ENCODE measurements at regions not wholly inside any gene's neighbourhood (a gene's known extent, or its start where the extent isn't known, plus 50 kb on each side); places are given as distances from the start of the nearest gene placed in this dataset.
"Not testable (repeated sequence)": the region's sequence is repeated elsewhere in the genome, so short reads cannot be mapped to it uniquely, and the experiment has no call there.

- DNase-seq (ENCODE audit: extremely low spot score, insufficient read length, low read depth); FAIRE-seq: not testable (repeated sequence)
These were observed 563.3 kb downstream of the PIK3C3 start for GRCh38 chr18:42518331-42518730.

GRCh38 chr18:42520138-42520537 is 565.1 kb downstream of the PIK3C3 start:
- no peak for FAIRE-seq
- DNase-seq (ENCODE audit: extremely low spot score, insufficient read length, low read depth), result no peak

- no peak for FAIRE-seq
- no peak for DNase-seq (ENCODE audit: extremely low spot score, insufficient read length, low read depth)
These were observed 570.9 kb downstream of the PIK3C3 start for GRCh38 chr18:42525905-42526304.

- DNase-seq (ENCODE audit: extremely low spot score, insufficient read length, low read depth), result no peak
- FAIRE-seq, result no peak
These were observed 572.7 kb downstream of the PIK3C3 start for GRCh38 chr18:42527766-42528165.

- DNase-seq (ENCODE audit: extremely low spot score, insufficient read length, low read depth) (no peak), FAIRE-seq (no peak)
These were observed 575.2 kb downstream of the PIK3C3 start for GRCh38 chr18:42530276-42530675.

- DNase-seq (ENCODE audit: extremely low spot score, insufficient read length, low read depth), result no peak
These were observed 577.1 kb downstream of the PIK3C3 start for GRCh38 chr18:42532119-42532518.

GRCh38 chr18:42533009-42533575 is 578.1 kb downstream of the PIK3C3 start:
- no peak for DNase-seq (ENCODE audit: extremely low spot score, insufficient read length, low read depth)
- no peak for FAIRE-seq

More at GRCh38 chr18:42532119-42532518, 577.1 kb downstream of the PIK3C3 start:
- FAIRE-seq, result no peak

- no peak for DNase-seq (ENCODE audit: extremely low spot score, insufficient read length, low read depth)
These were observed 578.6 kb downstream of the PIK3C3 start for GRCh38 chr18:42533616-42534015.

GRCh38 chr18:42534313-42534712 is 579.3 kb downstream of the PIK3C3 start:
- FAIRE-seq, result no peak
- DNase-seq (ENCODE audit: extremely low spot score, insufficient read length, low read depth), result no peak

More at GRCh38 chr18:42533616-42534015, 578.6 kb downstream of the PIK3C3 start:
- no peak for FAIRE-seq

- FAIRE-seq, result no peak
These were observed 579.0 kb downstream of the RIT2 start for GRCh38 chr18:42536442-42536841.

GRCh38 chr18:42537291-42537690 is 578.2 kb downstream of the RIT2 start:
- FAIRE-seq, result no peak
- DNase-seq (ENCODE audit: extremely low spot score, insufficient read length, low read depth), result no peak

More at GRCh38 chr18:42536442-42536841, 579.0 kb downstream of the RIT2 start:
- no peak for DNase-seq (ENCODE audit: extremely low spot score, insufficient read length, low read depth)

GRCh38 chr18:42544901-42545300 is 570.6 kb downstream of the RIT2 start:
- DNase-seq (ENCODE audit: extremely low spot score, insufficient read length, low read depth) (no peak), FAIRE-seq (no peak)

GRCh38 chr18:42545825-42546224 is 569.7 kb downstream of the RIT2 start:
- DNase-seq (ENCODE audit: extremely low spot score, insufficient read length, low read depth), result no peak
- no peak for FAIRE-seq

GRCh38 chr18:42548493-42548892 is 567.0 kb downstream of the RIT2 start:
- no peak for FAIRE-seq
- DNase-seq (ENCODE audit: extremely low spot score, insufficient read length, low read depth), result no peak

- FAIRE-seq (no peak), DNase-seq (ENCODE audit: extremely low spot score, insufficient read length, low read depth) (no peak)
These were observed 565.9 kb downstream of the RIT2 start for GRCh38 chr18:42549596-42549995.

- DNase-seq (ENCODE audit: extremely low spot score, insufficient read length, low read depth); FAIRE-seq: not testable (repeated sequence)
These were observed 562.9 kb downstream of the RIT2 start for GRCh38 chr18:42552559-42552958.

GRCh38 chr18:42559069-42559690 is 556.3 kb downstream of the RIT2 start:
- DNase-seq (ENCODE audit: extremely low spot score, insufficient read length, low read depth) (no peak), FAIRE-seq (no peak)

- FAIRE-seq, result no peak
- no peak for DNase-seq (ENCODE audit: extremely low spot score, insufficient read length, low read depth)
These were observed 554.0 kb downstream of the RIT2 start for GRCh38 chr18:42561521-42561920.

GRCh38 chr18:42563995-42564394 is 551.5 kb downstream of the RIT2 start:
- no peak for FAIRE-seq
- DNase-seq (ENCODE audit: extremely low spot score, insufficient read length, low read depth), result no peak

- FAIRE-seq, result no peak
These were observed 550.7 kb downstream of the RIT2 start for GRCh38 chr18:42564761-42565160.

GRCh38 chr18:42568773-42569172 is 546.7 kb downstream of the RIT2 start:
- no peak for DNase-seq (ENCODE audit: extremely low spot score, insufficient read length, low read depth)
- FAIRE-seq, result no peak

More at GRCh38 chr18:42564761-42565160, 550.7 kb downstream of the RIT2 start:
- DNase-seq (ENCODE audit: extremely low spot score, insufficient read length, low read depth), result no peak

GRCh38 chr18:42574871-42575270 is 540.6 kb downstream of the RIT2 start:
- DNase-seq (ENCODE audit: extremely low spot score, insufficient read length, low read depth), result no peak
- no peak for FAIRE-seq

Data from GM18507 (cell line).